ENCODE measurements at regions not wholly inside any gene's neighbourhood (a gene's known extent, or its start where the extent isn't known, plus 50 kb on each side); places are given as distances from the start of the nearest gene placed in this dataset.
"Not testable (repeated sequence)": the region's sequence is repeated elsewhere in the genome, so short reads cannot be mapped to it uniquely, and the experiment has no call there.

DNA sequence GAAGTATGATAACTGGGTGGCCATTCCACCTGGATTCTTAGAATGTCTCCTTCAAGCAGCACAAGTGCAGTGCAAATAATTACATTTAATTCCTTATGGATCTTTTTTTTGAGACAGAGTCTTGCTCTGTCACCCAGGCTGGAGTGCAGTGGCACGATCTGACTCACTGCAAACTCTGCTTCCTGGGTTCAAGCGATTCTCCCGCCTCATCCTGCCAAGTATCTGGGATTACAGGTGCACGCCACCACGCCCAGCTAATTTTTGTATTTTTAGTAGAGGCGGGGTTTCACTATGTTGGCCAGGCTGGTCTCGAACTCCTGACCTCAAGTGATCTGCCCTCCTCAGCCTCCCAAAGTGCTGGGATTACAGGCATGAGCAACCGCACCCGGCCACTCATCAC, 80.7 kb upstream of the ABHD2 start:
- TF ChIP-seq SRF (IDR thresholded peaks at IDR 0.05; ENCODE audit: low read depth, low read length); POLR2A (IDR thresholded peaks at IDR 0.05; ENCODE audit: control extremely low read depth in 1 of 2, low read depth in 2 of 2, low read length in 2 of 2); SIN3A (conservative IDR thresholded peaks at IDR 0.05 in 1 of 2, IDR thresholded peaks at IDR 0.05 in 1 of 2; ENCODE audit: low read depth in 1 of 2, low read length in 2 of 2); EZH2 (IDR thresholded peaks at IDR 0.05; ENCODE audit: low read depth, low read length, severe bottlenecking); SP4 (IDR thresholded peaks at IDR 0.05; ENCODE audit: low read length); EP300 (IDR thresholded peaks at IDR 0.05; ENCODE audit: borderline replicate concordance in 1 of 2, low read depth in 2 of 2, low read length in 2 of 2); RAD21 (IDR thresholded peaks at IDR 0.05 in 1 of 2, conservative IDR thresholded peaks at IDR 0.05 in 1 of 2; ENCODE audit: low read depth in 2 of 2, low read length in 2 of 2); TEAD4 (IDR thresholded peaks at IDR 0.05; ENCODE audit: low read depth, low read length); SAP30 (IDR thresholded peaks at IDR 0.05; ENCODE audit: insufficient read depth, insufficient replicate concordance, low read length); NANOG (IDR thresholded peaks at IDR 0.05; ENCODE audit: insufficient read depth, low read depth, low read length, poor library complexity, severe bottlenecking): not testable (repeated sequence)
- TF ChIP-seq, protein P1, sequence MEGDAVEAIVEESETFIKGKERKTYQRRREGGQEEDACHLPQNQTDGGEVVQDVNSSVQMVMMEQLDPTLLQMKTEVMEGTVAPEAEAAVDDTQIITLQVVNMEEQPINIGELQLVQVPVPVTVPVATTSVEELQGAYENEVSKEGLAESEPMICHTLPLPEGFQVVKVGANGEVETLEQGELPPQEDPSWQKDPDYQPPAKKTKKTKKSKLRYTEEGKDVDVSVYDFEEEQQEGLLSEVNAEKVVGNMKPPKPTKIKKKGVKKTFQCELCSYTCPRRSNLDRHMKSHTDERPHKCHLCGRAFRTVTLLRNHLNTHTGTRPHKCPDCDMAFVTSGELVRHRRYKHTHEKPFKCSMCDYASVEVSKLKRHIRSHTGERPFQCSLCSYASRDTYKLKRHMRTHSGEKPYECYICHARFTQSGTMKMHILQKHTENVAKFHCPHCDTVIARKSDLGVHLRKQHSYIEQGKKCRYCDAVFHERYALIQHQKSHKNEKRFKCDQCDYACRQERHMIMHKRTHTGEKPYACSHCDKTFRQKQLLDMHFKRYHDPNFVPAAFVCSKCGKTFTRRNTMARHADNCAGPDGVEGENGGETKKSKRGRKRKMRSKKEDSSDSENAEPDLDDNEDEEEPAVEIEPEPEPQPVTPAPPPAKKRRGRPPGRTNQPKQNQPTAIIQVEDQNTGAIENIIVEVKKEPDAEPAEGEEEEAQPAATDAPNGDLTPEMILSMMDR (IDR thresholded peaks at IDR 0.05; ENCODE audit: control extremely low read depth in 1 of 3, insufficient read depth in 1 of 3, low read depth in 1 of 3, low read length in 3 of 3), result not testable (repeated sequence)

Data from H1 (cell line).